H9 (cell line): ENCODE measurements at regions not wholly inside any gene's neighbourhood (a gene's known extent, or its start where the extent isn't known, plus 50 kb on each side); places are given as distances from the start of the nearest gene placed in this dataset.

Source experiments
- DNase-seq: peaks from one replicate; pipeline ENCODE4 v3.0.0-alpha.2; 2017
- H2AFZ ChIP-seq: one replicate; pipeline ENCODE4 v1.6.1; 2013; ENCODE audit warnings: mild to moderate bottlenecking, low read length, control low read depth, moderate library complexity
- H2AK5ac ChIP-seq: 2 replicates; pipeline ENCODE4 v1.6.1; 2013; ENCODE audit warnings: low read length, control low read depth, mixed read lengths; ENCODE audit not compliant: insufficient read length
- H2BK120ac ChIP-seq: one replicate; pipeline ENCODE4 v1.6.1; 2013; ENCODE audit warnings: low read depth, mild to moderate bottlenecking, low read length, control low read depth, inconsistent platforms; ENCODE audit not compliant: poor library complexity, severe bottlenecking
- H2BK12ac ChIP-seq: 2 replicates; pipeline ENCODE4 v1.6.1; 2013; ENCODE audit warnings: low read length, control low read depth, mixed read lengths, low read depth; ENCODE audit not compliant: insufficient read length
- H2BK15ac ChIP-seq: 2 replicates; pipeline ENCODE4 v1.6.1; 2013; ENCODE audit warnings: low read depth, low read length, control low read depth
- H2BK20ac ChIP-seq: one replicate; pipeline ENCODE4 v1.6.1; 2013; ENCODE audit warnings: low read depth, mild to moderate bottlenecking, low read length, control low read depth, inconsistent platforms; ENCODE audit not compliant: poor library complexity, severe bottlenecking
- H2BK5ac ChIP-seq: 2 replicates; pipeline ENCODE4 v1.6.1; 2013; ENCODE audit warnings: low read length, control low read depth, mixed read lengths; ENCODE audit not compliant: insufficient read length
- H3K14ac ChIP-seq: 2 replicates; pipeline ENCODE4 v1.6.1; 2013; ENCODE audit warnings: low read length, control low read depth; ENCODE audit not compliant: insufficient read depth
- H3K18ac ChIP-seq: 2 replicates; pipeline ENCODE4 v1.6.1; 2013; ENCODE audit warnings: low read depth, mild to moderate bottlenecking, mixed read lengths, low read length, control low read depth; ENCODE audit not compliant: insufficient read length
- H3K23ac ChIP-seq: 2 replicates; pipeline ENCODE4 v1.6.1; 2013; ENCODE audit warnings: low read length, control low read depth, mixed read lengths, low read depth; ENCODE audit not compliant: insufficient read length
- H3K23me2 ChIP-seq: 2 replicates; pipeline ENCODE4 v1.6.1; 2013; ENCODE audit warnings: low read depth, mild to moderate bottlenecking, mixed read lengths, low read length, control low read depth; ENCODE audit not compliant: insufficient read length, poor library complexity, severe bottlenecking
- H3K27ac ChIP-seq: 2 replicates; pipeline ENCODE4 v1.5.1; 2013; ENCODE audit warnings: low read length, control low read depth, mixed read lengths, low read depth; ENCODE audit not compliant: insufficient read length
- H3K27me3 ChIP-seq: 2 replicates; pipeline ENCODE4 v1.6.1; 2013; ENCODE audit warnings: low read length, control low read depth, inconsistent platforms; ENCODE audit not compliant: insufficient read depth
- H3K4ac ChIP-seq: 2 replicates; pipeline ENCODE4 v1.6.1; 2013; ENCODE audit warnings: low read depth, mild to moderate bottlenecking, control low read depth, inconsistent platforms, low read length, moderate library complexity
- H3K4me1 ChIP-seq: 2 replicates; pipeline ENCODE4 v1.6.1; 2013; ENCODE audit warnings: low read length, control low read depth, inconsistent platforms; ENCODE audit not compliant: insufficient read depth
- H3K4me2 ChIP-seq: 2 replicates; pipeline ENCODE4 v1.6.1; 2013; ENCODE audit warnings: low read length, control low read depth, mixed read lengths; ENCODE audit not compliant: insufficient read length, insufficient read depth
- H3K56ac ChIP-seq: 2 replicates; pipeline ENCODE4 v1.6.1; 2013; ENCODE audit warnings: low read depth, mild to moderate bottlenecking, mixed read lengths, low read length, control low read depth; ENCODE audit not compliant: insufficient read length
- H3K79me1 ChIP-seq: 2 replicates; pipeline ENCODE4 v1.6.1; 2013; ENCODE audit warnings: low read depth, mild to moderate bottlenecking, moderate library complexity, low read length, control low read depth, inconsistent platforms; ENCODE audit not compliant: insufficient read depth, poor library complexity, severe bottlenecking
- H3K79me2 ChIP-seq: 2 replicates; pipeline ENCODE4 v1.6.1; 2013; ENCODE audit warnings: low read length, control low read depth, inconsistent platforms; ENCODE audit not compliant: insufficient read depth
- H3K9ac ChIP-seq: 2 replicates; pipeline ENCODE4 v1.6.1; 2013; ENCODE audit warnings: low read length, control low read depth, mixed read lengths; ENCODE audit not compliant: insufficient read length; ENCODE audit errors: extremely low read depth
- H3K9me3 ChIP-seq: one replicate; pipeline ENCODE4 v1.6.1; 2013; ENCODE audit warnings: low read depth, low read length, inconsistent platforms; ENCODE audit not compliant: control insufficient read depth
- H3T11ph ChIP-seq: one replicate; pipeline ENCODE4 v1.6.1; 2013; ENCODE audit warnings: mild to moderate bottlenecking, low read length, control low read depth, inconsistent platforms
- H4K20me1 ChIP-seq: one replicate; pipeline ENCODE4 v1.6.1; 2013; ENCODE audit not compliant: control insufficient read depth, insufficient read length, insufficient read depth
- H4K5ac ChIP-seq: 2 replicates; pipeline ENCODE4 v1.6.1; 2013; ENCODE audit warnings: low read depth, mild to moderate bottlenecking, mixed read lengths, low read length, control low read depth; ENCODE audit not compliant: insufficient read length
- H4K8ac ChIP-seq: replicated peaks from 2 replicates; pipeline ENCODE4 v1.6.1; 2013; ENCODE audit warnings: low read length, control low read depth, mixed read lengths, low read depth; ENCODE audit not compliant: insufficient read length
- H4K91ac ChIP-seq: 2 replicates; pipeline ENCODE4 v1.6.1; 2013; ENCODE audit warnings: low read depth, mild to moderate bottlenecking, moderate library complexity, mixed read lengths, low read length, control low read depth; ENCODE audit not compliant: insufficient read length
- H3K27ac Mint-ChIP-seq, 3 experiments: 2 replicates in 2 of 3; 3 replicates in 1 of 3; pipeline ENCODE4 v1.8.0; 2020 to 2021; ENCODE audit warnings: mixed read lengths in 3 of 3, mild to moderate bottlenecking in 1 of 3, moderate library complexity in 1 of 3
- H3K27me3 Mint-ChIP-seq: 2 replicates; pipeline ENCODE4 v1.8.0; 2021; ENCODE audit warnings: low read depth, mild to moderate bottlenecking, moderate library complexity, mixed read lengths
- H3K36me3 Mint-ChIP-seq, 3 experiments: 2 replicates in 2 of 3; 3 replicates in 1 of 3; pipeline ENCODE4 v1.8.0; 2020 to 2021; ENCODE audit warnings: low read depth in 3 of 3, mixed read lengths in 3 of 3; ENCODE audit not compliant: insufficient read depth in 1 of 3
- H3K4me1 Mint-ChIP-seq, 2 experiments: 2 replicates each; pipeline ENCODE4 v1.8.0; 2020; ENCODE audit warnings: mixed read lengths in 2 of 2
- H3K4me3 Mint-ChIP-seq, 2 experiments: 2 replicates in 1 of 2; 3 replicates in 1 of 2; pipeline ENCODE4 v1.8.0; 2020 to 2021; ENCODE audit warnings: mild to moderate bottlenecking in 2 of 2, mixed read lengths in 2 of 2, moderate library complexity in 1 of 2
- H3K9me3 Mint-ChIP-seq, 2 experiments: 2 replicates in 1 of 2; 3 replicates in 1 of 2; pipeline ENCODE4 v1.8.0; 2020; ENCODE audit warnings: mild to moderate bottlenecking in 2 of 2, mixed read lengths in 2 of 2, moderate library complexity in 1 of 2
- CTCF ChIP-seq: fragments of 200-600 bp; sonication (generic); conservative IDR thresholded peaks from 3 replicates; pipeline ENCODE4 v1.8.0; 2021; ENCODE audit warnings: antibody characterized with exemption, mild to moderate bottlenecking
- WGBS: extraction: QIAGEN DNeasy Blood & Tissue Kit; methylation state at CpG from one replicate; pipeline ENCODE4 v1.1.7; 2013; ENCODE audit warnings: missing lambda C conversion rate, low lambda C conversion rate, mixed read lengths; ENCODE audit not compliant: insufficient read length; ENCODE audit errors: extremely low coverage; 5-methylcytosine and 5-hydroxymethylcytosine counted together

- no peaks in the 10 kb centered on the region for H3K9me3 ChIP-seq
- no peak for DNase-seq
- H2BK120ac ChIP-seq, result no peak overlapping the region
- H4K91ac ChIP-seq, result no peak overlapping the region
- H3K56ac ChIP-seq, result no peak overlapping the region
- no peak overlapping the region for H3K9ac ChIP-seq
- H4K20me1 ChIP-seq, result no peaks in the 10 kb centered on the region
- H2BK15ac ChIP-seq, result no peak overlapping the region
- no peak overlapping the region for H3K4me2 ChIP-seq
- no peak overlapping the region for H4K8ac ChIP-seq
- H3K27me3 ChIP-seq, result no peaks in the 10 kb centered on the region
- no peak overlapping the region for H2BK12ac ChIP-seq
- TF ChIP-seq CTCF, result no peak
- no peak overlapping the region for H2AK5ac ChIP-seq
- no peak overlapping the region for H3K23ac ChIP-seq
- no CpG with 5 or more reads among the region's 10 CpGs for WGBS
- H3K79me1 ChIP-seq, result no peaks in the 10 kb centered on the region
- Mint-ChIP-seq H3K4me1 (peaks cover 2 to 5% of the 10 kb centered on the region in 2 experiments; a peak in 2 of 4 replicates), H3K4me3 (no peak overlapping the region), H3K36me3 (no peaks in the 10 kb centered on the region), H3K27me3 (peaks cover 3% of the 10 kb centered on the region), H3K27ac (no peak overlapping the region; a peak in 1 of 7 replicates), H3K9me3 (no peaks in the 10 kb centered on the region)
- no peak overlapping the region for H3T11ph ChIP-seq
- H3K4me1 ChIP-seq, result no peaks in the 10 kb centered on the region
- H2BK20ac ChIP-seq, result no peak overlapping the region
- H2BK5ac ChIP-seq, result no peak overlapping the region
- H3K79me2 ChIP-seq, result no peaks in the 10 kb centered on the region
- no peak overlapping the region for H3K14ac ChIP-seq
- no peak overlapping the region for H3K4ac ChIP-seq
- H4K5ac ChIP-seq, result no peak overlapping the region
- no peaks in the 10 kb centered on the region for H3K23me2 ChIP-seq
- H3K27ac ChIP-seq, result no peak overlapping the region
- H3K18ac ChIP-seq, result no peak overlapping the region
- no peak overlapping the region for H2AFZ ChIP-seq
Measured at GRCh38 chr1:30384286-30385245, 338.8 kb downstream of the MATN1 start.
